K562 (cell line): ENCODE measurements at regions not wholly inside any gene's neighbourhood (a gene's known extent, or its start where the extent isn't known, plus 50 kb on each side); places are given as distances from the start of the nearest gene placed in this dataset.

Source experiments
- ARHGAP35 ChIP-seq: fragments of 450-650 bp; IDR thresholded peaks from 2 replicates; pipeline ENCODE4 v1.6.1; 2018; ENCODE audit not compliant: partially characterized antibody
- CBX3 ChIP-seq, 2 experiments: IDR thresholded peaks; 1 replicate in 1 of 2; 2 replicates in 1 of 2; pipeline ENCODE4 v1.6.1; 2012; ENCODE audit warnings: inconsistent platforms in 2 of 2, low read length in 2 of 2, borderline replicate concordance in 1 of 2, control low read depth in 1 of 2
- FOXJ3 ChIP-seq: sonication (generic); formaldehyde crosslinking; IDR thresholded peaks from 2 replicates; pipeline ENCODE4 v1.4.0; 2020; ENCODE audit warnings: mild to moderate bottlenecking, missing genetic modification reagents
- HMG20B ChIP-seq: fragments of 250-450 bp; sonication (Bioruptor Pico); IDR thresholded peaks from 2 replicates; pipeline ENCODE4 v1.5.0; 2021; ENCODE audit warnings: mild to moderate bottlenecking
- JUND ChIP-seq, 2 experiments: IDR thresholded peaks; 2 replicates in 1 of 2; 3 replicates in 1 of 2; pipeline ENCODE4 v1.6.1; 2011; ENCODE audit warnings: borderline replicate concordance in 2 of 2, low read depth in 2 of 2, low read length in 2 of 2, improper control_type of control experiment in 1 of 2, missing biosample characterization in 1 of 2, missing genetic modification characterization in 1 of 2, missing genetic modification reagents in 1 of 2
- KAT2B ChIP-seq: IDR thresholded peaks from one replicate; pipeline ENCODE4 v1.6.1; 2012; ENCODE audit warnings: low read depth, mild to moderate bottlenecking, control low read depth, inconsistent platforms, low read length, moderate library complexity
- POLR2A ChIP-seq: fragments of 450-650 bp; conservative IDR thresholded peaks from 2 replicates; pipeline ENCODE4 v1.6.1; 2016
- RBM22 ChIP-seq: fragments of 200-400 bp; formaldehyde crosslinking; IDR thresholded peaks from 2 replicates; pipeline ENCODE4 v1.6.1; 2018; ENCODE audit warnings: low read length, low read depth; ENCODE audit not compliant: poor library complexity, severe bottlenecking
- SP1 ChIP-seq: sonication (generic); formaldehyde crosslinking; IDR thresholded peaks from 2 replicates; pipeline ENCODE4 v1.8.1; 2022; ENCODE audit warnings: mild to moderate bottlenecking, missing genetic modification reagents
- WHSC1 ChIP-seq: IDR thresholded peaks from one replicate; pipeline ENCODE4 v1.6.1; 2012; ENCODE audit warnings: low read length, control low read depth, inconsistent platforms
- ZBTB8A ChIP-seq: fragments of 450-650 bp; IDR thresholded peaks from 2 replicates; pipeline ENCODE4 v1.6.1; 2018; ENCODE audit warnings: mild to moderate bottlenecking, moderate library complexity; ENCODE audit not compliant: partially characterized antibody
- ZNF740 ChIP-seq, 3 experiments: fragments of 200-800 bp in 1 of 3; sonication (Bioruptor generic) in 1 of 3; sonication (generic) in 1 of 3; formaldehyde crosslinking in 1 of 3; IDR thresholded peaks; 2 replicates each; pipeline versions ENCODE4 v1.6.1 to v1.8.0; 2016 to 2022; ENCODE audit warnings: mild to moderate bottlenecking in 2 of 3, missing compliant biosample characterization in 2 of 3, missing genetic modification characterization in 2 of 3, missing genetic modification reagents in 1 of 3

- no peak for TF ChIP-seq FOXJ3 (CRISPR knock-in tag)
- TF ChIP-seq ZBTB8A = no peak
- no peak for TF ChIP-seq HMG20B (CRISPR knock-in tag)
- no peak for TF ChIP-seq RBM22
- TF ChIP-seq WHSC1 = no peak
- no peak for TF ChIP-seq KAT2B
- TF ChIP-seq POLR2A = no peak
- no peak for TF ChIP-seq ZNF740 (CRISPR knock-in tag; IDR thresholded peaks at IDR 0.05)
- TF ChIP-seq ZNF740 (tag; IDR thresholded peaks at IDR 0.05) = no peak
- no peak for TF ChIP-seq CBX3 (IDR thresholded peaks at IDR 0.05; ENCODE audit: borderline replicate concordance in 1 of 2, low read length in 2 of 2)
- no peak for TF ChIP-seq ARHGAP35
- no peak for TF ChIP-seq JUND (IDR thresholded peaks at IDR 0.05; ENCODE audit: borderline replicate concordance, low read depth, low read length)
- TF ChIP-seq JUND (tag; IDR thresholded peaks at IDR 0.05; ENCODE audit: borderline replicate concordance, low read depth, low read length) = no peak
- no peak for TF ChIP-seq SP1 (CRISPR knock-in tag)
Measured at GRCh38 chr9:117815948-117816347, 111.7 kb downstream of the TLR4 start.
